ENCODE measurements at regions not wholly inside any gene's neighbourhood (a gene's known extent, or its start where the extent isn't known, plus 50 kb on each side); places are given as distances from the start of the nearest gene placed in this dataset.
A peak's percentile ranks its signal among the peaks of the same experiment; 100 is the strongest.

GRCh38 chr6:153873541-153873940 lies 165.5 kb upstream of the OPRM1 start:
- no peak for DNase-seq (ENCODE audit: low spot score)

DNA sequence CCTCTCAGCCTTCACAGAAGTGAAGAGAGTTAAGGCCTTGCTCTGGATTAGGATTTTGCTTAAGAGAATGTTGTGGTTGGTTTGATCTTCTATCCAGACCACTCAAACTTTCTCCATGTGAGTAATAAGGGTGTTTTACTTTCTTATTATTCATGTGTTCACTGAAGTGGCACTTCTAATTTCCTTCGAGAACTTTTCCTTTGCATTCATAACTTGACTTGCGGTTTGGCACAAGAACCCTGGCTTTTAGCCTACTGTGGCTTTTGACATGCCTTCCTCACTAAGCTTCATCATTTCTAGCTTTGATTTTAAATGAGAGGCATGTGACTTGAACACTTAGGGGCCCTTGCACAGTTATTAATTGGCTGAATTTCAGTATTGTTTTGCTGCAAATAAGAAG lies 166.1 kb upstream of the OPRM1 start:
- DNase-seq (ENCODE audit: low spot score) = no peak

- no peak for DNase-seq (ENCODE audit: low spot score)
Observed at GRCh38 chr6:153862927-153863326, 176.1 kb upstream of the OPRM1 start.

GRCh38 chr6:153862139-153862538 lies 176.9 kb upstream of the OPRM1 start:
- DNase-seq (ENCODE audit: low spot score) = no peak

DNA sequence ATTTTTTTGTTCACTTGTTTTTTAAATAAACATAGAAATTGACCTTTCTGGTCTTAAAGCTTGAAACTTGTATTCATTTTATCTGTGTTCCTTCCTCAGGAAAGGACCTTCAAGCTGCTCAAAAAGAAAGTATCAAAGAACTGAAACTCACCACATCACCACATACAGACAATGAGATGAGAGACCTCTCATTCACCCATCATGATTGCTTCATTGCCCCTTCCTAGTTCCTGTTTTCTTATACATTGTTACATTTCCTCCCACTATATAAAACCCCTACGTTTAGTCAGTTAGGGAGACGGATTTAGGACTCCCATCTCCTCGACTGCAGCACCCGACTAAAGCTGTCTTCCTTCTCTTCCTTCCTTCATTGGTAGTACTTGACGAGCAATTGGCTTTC lies 180.5 kb upstream of the OPRM1 start:
- no peak for DNase-seq (ENCODE audit: low spot score)

DNA sequence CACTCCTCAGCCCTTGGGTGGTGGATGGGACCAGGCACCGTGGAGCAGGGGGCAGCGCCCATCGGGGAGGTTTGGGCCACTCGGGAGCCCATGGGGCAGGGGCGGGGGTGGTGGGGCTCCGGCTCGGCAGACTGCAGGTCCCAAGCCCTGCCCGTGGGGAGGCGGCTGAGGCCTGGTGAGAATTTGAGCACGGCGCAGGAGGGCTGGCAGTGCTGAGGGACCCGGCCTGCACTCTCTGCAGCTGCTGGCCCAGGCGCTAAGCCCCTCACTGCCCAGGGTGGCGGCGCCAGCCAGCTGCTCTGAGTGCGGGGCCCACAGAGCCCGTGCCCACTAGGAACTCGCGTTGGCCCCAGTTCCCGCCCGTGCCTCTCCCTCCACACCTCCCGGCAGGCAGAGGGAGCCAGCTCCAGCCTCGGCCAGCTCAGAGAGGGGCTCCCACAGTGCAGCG lies 182.1 kb upstream of the OPRM1 start:
- no peak for DNase-seq (ENCODE audit: low spot score)

DNA sequence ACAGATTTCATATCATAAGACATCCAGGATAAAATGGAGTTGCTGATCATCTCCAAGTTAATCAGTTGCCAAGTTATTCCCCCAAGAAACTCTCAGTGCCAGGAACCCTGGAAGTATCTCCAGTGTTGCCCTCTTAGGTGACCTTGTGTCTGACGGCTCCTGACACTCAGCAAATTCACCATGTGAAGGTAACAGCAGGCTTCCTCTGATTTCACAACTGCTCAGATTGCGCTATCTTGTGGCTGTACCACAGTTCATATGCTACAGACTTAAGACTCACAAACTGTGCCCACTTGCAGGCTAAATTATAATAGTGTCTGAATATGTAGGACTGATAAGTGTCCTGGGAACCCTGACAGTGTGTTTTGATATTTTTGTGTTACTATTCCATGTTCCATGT lies 186.6 kb upstream of the OPRM1 start:
- DNase-seq (ENCODE audit: low spot score) = no peak

DNA sequence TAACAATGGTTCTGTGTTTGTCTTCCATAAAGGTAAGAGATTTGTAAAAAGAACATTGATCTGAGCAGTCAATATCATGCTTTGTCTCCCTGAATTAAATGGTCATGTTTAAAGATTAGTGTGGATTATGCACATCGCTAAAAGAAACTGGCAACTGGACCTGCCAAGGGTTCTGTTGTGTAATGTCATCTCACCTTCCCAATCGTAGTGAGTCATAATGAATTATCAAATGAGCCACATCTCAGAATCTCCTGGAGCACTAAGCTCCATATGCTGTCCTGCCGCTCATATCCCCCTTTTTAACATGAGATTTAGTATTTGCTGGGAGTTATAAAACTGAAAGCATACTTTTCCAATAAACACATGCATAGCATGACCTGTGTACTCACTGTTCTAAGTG lies 187.0 kb upstream of the OPRM1 start:
- DNase-seq (ENCODE audit: low spot score) = no peak

DNA sequence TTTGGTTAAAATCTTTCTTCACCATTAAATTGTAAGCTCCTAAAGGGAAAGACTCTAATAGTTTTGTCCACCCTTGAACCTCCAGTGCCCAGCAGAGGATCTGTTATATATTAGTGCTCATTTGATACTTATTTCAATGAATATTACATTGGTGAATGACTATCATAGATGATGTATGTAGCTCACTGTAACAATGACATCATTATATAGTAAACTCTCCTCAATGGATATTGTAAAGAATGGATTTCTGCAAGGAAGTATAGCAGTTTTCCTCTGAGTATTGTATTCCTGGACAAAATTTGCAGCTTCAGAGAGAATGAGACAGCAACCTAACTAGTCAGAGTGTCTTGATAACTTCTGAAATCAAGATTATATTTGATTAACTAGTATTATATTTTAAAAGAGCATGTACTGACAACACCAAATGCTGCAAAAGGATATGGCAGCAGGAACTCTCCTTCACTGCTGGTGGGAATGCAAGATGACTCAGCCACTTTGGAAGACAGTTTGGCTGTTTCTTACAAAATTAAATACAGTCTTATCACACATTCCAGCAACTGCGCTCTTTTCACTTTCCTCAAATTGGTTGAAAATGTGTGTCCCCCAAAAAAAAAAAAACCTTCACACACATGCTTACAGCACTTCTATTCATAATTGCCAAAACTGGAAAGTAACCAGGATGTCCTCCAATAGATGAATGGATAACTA lies 189.8 kb upstream of the OPRM1 start:
- no peak for DNase-seq (ENCODE audit: low spot score)

DNA sequence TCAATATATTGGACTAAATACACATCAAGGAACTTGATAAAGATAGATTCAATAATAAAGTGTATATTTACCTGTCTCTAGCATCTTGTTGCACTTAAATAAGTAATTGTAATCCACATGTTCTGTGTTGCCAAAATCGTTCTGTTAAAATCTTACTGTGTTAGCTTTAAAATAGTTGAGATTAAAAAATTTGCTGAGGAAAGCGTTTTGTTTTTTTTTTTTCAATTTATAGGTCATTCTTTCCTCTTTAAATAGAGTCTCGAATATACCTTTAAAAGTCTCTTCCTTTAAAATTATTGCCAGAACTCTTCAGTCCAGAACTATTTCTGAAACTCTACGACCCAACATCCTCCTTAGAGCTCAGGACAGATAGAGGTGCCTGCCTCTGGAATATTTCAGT lies 195.6 kb upstream of the OPRM1 start:
- DNase-seq (ENCODE audit: low spot score) = no peak

- DNase-seq (ENCODE audit: low spot score) = no peak
Observed at GRCh38 chr6:153842491-153842890, 196.5 kb upstream of the OPRM1 start.

GRCh38 chr6:153840039-153840850 lies 198.8 kb upstream of the OPRM1 start:
- DNase-seq (ENCODE audit: low spot score) = no peak

GRCh38 chr6:153832543-153832942 lies 206.5 kb upstream of the OPRM1 start:
- DNase-seq (ENCODE audit: low spot score) = no peak

- DNase-seq (ENCODE audit: low spot score) = no peak
Observed at GRCh38 chr6:153831350-153832078, 207.5 kb upstream of the OPRM1 start.

GRCh38 chr6:153817173-153817572 lies 221.9 kb upstream of the OPRM1 start:
- DNase-seq (ENCODE audit: low spot score) = no peak

- DNase-seq (ENCODE audit: low spot score) = no peak
Observed at GRCh38 chr6:153816366-153816765, 222.7 kb upstream of the OPRM1 start.

DNA sequence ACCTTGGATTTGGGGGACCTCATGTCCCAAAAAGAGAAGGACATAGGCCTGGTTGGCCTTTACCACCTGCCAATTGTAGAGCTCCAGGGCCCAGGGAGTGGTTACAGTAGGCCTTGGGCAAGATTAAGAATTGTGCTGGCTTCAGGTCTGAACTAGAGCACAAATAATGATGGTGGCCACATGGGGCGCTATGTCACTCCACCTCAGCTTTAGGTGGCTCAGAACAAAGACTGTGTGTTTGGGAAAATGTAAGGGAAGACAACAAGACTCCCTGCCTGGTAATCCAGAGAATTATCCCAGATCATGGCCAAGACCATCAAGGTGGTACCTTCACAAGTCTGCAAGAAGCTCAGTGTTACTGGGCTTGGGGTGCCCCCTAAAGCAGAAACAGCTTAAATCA lies 224.9 kb upstream of the OPRM1 start:
- no peak for DNase-seq (ENCODE audit: low spot score)

- no peak for DNase-seq (ENCODE audit: low spot score)
Observed at GRCh38 chr6:153804755-153805330, 234.2 kb upstream of the OPRM1 start.

- DNase-seq (ENCODE audit: low spot score) = no peak
Observed at GRCh38 chr6:153801917-153802316, 237.1 kb upstream of the OPRM1 start.

- no peak for DNase-seq (ENCODE audit: low spot score)
Observed at GRCh38 chr6:153800580-153801188, 238.4 kb upstream of the OPRM1 start.

DNA sequence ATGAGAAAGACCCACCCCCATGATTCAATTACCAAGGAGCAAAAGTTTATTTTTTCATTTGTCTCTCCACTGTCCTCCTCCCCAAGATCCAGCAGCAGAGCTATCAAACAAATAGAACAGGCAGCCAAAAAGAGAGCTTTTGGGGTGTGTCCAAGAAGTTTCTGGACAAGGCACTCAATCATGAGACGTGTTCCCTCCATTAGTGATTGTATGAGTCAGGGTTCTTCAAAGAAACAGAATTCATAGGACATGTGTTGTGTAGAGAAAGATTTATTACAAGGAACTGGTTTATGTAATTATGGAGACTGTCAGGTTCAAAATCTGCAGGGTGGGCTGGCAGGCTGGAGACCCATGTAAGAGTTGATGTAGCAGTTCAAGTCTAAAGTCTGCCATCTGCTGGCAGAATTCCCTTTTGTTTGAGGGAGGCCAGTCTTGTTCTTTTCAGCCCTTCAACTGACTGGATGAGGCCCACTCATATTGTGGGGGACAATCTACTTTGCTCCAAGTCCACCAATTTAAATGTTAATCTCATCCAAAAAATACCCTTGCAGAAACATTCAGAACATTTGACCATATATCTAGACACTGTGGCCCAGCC lies 248.1 kb upstream of the OPRM1 start:
- no peak for DNase-seq (ENCODE audit: low spot score)

- peak; percentile 34 for DNase-seq (ENCODE audit: low spot score)
Observed at GRCh38 chr6:153790048-153790447, 249.0 kb upstream of the OPRM1 start.
